HPDE6-E6E7 (cell line): ENCODE measurements at regions not wholly inside any gene's neighbourhood (a gene's known extent, or its start where the extent isn't known, plus 50 kb on each side); places are given as distances from the start of the nearest gene placed in this dataset.
"Not testable (repeated sequence)": the region's sequence is repeated elsewhere in the genome, so short reads cannot be mapped to it uniquely, and the experiment has no call there.

Experiments
- DNase-seq: peaks from one replicate; pipeline ENCODE4 v3.0.0; 2011; ENCODE audit warnings: missing footprints; ENCODE audit errors: extremely low spot score

DNA sequence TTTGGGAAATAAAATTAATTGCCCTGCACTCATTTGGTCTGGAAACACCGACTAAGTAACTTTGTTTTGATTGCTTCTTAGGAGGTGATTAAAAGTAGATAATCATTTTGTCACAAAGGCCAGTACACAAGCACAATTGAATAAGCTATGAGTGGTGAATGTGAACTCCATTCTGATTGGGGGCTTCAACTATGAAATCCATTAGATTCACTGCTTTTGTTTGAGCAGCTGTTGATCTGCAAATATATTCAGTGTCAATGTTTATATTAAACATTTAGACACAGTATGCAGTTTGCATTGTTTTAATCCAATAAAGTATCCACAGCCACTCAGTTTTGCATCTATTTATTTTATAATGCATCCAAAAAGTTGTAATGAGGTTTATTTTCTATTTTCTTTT, 817.5 kb downstream of the CDH11 start:
- DNase-seq: no peak

DNA sequence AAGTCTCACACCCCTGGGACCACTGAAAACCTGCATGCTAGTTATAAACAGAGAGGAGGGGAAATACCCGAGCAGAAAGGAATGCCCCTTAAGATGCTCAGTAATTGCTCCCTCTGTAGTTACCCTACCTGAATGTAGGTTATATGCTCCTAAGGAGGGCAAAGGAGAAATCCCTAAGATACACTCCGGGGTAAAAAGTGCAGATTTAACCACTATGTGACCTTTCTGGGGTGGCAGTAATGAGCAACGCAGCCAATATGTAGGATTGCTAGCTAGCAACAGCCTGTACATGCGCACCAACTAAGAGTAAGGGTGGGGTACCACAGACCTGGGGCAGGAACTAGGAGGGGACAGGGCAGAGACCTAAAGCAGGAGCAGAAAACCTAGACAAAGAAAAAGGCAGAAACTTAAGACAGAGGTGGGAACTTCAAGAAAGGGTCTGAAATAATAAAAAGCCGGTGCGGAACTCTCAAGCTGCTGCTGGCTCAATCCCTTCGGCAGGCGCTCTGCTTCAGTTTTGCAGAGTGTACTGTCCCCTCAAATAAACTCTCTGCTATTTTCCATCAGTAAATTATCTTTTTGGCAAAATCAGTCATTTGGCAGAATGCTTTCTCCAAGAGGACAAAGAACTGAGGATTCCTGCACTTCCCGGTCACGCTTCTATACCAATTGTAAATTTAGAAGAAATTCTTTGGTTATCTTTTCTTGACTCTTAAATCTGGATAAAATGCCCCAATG, 823.8 kb downstream of the CDH11 start:
- DNase-seq: no peak

GRCh38 chr16:64295466-64295865, 826.4 kb downstream of the CDH11 start:
- DNase-seq: no peak

DNA sequence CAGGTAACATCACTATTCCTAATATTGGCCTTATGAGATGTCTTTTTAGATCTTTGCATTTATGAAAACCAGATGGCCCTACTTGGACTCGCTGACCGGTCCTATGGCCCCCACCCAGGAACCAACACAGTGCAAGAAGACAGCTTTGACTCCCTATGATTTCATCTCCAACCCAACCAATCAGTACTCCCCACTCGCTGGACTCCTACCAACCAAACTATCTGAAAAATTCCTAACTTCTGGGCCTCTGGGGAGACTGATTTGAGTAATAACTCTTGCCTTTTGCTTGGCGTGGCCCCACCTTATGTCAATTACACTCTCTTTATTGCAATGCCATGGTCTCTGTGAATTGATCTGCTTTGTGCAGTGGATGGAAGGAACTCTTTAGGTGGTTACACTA, 828.9 kb downstream of the CDH11 start:
- DNase-seq: no peak

DNA sequence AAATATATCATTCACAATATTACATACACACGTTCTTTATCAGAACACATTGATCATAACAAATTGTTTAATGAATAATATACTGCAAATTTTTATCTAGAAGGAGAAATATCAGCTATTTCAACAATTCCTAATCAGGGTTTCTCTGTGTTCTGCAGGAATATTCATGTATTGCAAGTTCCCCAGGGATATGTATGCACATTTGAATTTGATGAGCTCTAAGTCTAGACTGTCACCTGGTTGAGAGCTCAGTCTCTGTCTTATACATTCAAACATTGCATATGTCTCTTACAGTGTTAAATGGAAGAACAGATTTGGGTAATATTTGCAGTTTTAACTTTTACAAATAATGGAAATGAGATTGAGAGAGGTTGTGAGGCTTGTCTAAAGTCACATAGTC, 829.7 kb downstream of the CDH11 start:
- no peak for DNase-seq

- DNase-seq: no peak
Observed at GRCh38 chr16:64290461-64290860, 831.4 kb downstream of the CDH11 start.

DNA sequence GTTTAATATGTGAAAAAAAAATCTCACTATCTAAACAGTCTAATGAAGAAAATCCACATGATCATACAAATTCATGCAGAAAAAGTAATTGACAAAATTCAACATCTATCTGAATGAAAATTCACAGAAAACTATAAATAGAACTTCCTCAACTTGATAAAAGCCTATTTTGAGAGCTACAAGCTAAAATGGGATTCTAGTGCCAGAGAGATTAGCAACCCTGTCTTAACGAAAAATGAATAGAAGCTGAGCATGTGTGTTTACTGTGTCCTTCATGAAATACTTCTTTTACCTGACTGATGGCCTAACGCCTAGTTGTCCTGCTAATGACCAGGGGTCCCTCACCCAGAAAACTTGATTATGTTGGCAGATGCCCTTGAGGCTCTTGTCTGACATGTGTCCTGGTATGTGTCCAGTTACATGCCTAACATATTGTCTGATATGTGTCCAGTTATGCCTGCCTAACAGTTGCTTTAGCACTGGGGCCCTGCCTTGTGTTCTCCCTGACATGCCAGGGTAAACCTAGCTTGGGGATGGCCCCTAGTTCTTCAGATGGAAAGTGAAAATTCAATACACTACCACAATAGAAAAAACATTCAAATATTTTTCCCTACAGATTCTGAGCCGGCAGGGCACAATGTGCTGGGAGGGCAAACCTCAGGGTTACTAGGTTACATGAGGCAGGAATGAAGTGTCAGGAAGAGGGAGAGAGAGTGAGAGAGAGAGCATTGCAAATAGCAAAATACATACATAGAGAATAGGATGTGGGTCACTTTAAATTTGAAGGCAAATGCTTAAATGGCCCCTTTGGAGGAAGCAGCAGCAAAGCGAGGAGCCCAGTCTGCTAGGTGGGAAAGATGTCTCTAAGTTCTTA, 834.0 kb downstream of the CDH11 start:
- DNase-seq: no peak

DNA sequence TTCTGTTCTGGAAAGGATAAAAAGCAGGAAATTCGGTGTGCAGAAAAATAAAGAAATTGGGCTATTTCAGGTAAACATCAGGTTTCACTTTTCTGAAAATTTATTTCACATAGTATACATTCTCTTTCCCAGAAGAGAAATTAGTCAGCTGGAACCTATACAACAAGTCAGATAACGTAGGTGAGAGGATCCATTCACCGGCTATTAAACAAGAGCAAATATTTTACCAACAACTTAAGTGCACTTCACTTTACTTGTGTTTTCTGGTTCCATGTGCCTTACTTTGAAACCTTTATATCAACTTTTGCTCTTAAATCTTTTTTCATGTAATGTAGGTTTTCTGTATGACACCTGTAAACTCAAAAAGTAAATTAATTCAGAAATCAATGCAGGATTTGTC, 839.7 kb downstream of the CDH11 start:
- no peak for DNase-seq

DNA sequence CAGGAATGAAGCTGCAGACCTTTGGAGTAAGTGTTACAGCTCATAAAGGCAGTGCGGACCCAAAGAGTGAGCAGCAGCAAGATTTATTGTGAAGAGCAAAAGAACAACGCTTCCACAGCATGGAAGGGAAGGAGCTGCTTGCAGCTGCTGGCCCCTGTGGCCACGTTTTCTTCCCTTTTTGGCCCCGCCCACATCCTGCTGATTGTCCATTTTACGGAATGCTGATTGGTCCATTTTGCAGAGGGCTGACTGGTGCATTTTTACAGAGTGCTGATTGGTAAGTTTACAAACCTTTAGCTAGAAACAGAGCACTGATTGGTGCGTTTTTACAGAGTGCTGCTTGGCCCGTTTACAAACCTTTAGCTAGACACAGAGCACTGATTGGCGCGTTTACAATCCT, 841.5 kb downstream of the CDH11 start:
- DNase-seq: no peak

- DNase-seq: no peak
Observed at GRCh38 chr16:64278196-64278595, 843.7 kb downstream of the CDH11 start.

- DNase-seq: no peak
Observed at GRCh38 chr16:64276646-64277045, 845.2 kb downstream of the CDH11 start.

- no peak for DNase-seq
Observed at GRCh38 chr16:64272028-64272427, 849.8 kb downstream of the CDH11 start.

GRCh38 chr16:64269756-64270155, 852.1 kb downstream of the CDH11 start:
- DNase-seq: no peak

DNA sequence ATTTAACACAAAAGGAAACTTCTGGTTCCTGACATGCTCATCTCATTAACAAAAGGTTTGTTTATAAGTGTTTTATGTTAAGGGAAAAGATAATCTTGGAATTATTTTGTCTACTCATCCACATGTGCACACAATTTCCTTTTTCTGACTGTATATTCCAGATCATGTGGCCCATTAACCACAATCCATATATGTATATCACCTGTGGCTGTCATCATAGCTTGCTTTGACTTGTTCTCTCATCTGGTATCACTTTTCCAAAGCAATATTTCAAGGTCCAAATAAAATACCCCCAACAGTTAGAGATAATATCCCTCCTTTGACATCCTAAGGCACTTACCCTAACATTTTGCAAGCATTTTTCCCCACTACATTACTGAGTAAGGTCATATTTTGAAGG, 856.1 kb downstream of the CDH11 start:
- no peak for DNase-seq

GRCh38 chr16:64260631-64261401, 861.0 kb downstream of the CDH11 start:
- DNase-seq: not testable (repeated sequence)

GRCh38 chr16:64254443-64255367, 867.2 kb downstream of the CDH11 start:
- DNase-seq: no peak

- DNase-seq: no peak
Observed at GRCh38 chr16:64253525-64253924, 868.3 kb downstream of the CDH11 start.

GRCh38 chr16:64253096-64253495, 868.8 kb downstream of the CDH11 start:
- DNase-seq: no peak

GRCh38 chr16:64251742-64252141, 870.1 kb downstream of the CDH11 start:
- no peak for DNase-seq

GRCh38 chr16:64250866-64251265, 871.0 kb downstream of the CDH11 start:
- DNase-seq: no peak

DNA sequence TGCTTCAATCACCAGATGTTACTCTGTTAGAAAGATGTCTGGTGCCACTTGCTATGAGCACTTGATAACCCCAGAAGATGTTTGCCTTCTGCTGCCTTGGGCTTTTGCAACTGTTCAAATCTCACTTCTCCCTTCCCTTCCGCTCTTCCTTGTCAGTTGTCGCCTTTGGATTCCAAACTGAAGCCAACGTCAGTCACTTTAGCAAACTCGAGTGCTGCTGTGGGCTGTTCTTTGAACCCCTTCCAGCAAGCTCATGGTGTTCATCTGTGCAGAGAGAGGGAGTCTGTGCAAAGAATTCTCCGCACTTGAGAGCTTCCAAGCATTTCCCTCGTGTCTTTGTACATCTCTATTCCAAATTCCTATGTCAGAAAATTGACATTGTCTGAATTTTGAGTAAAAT, 879.4 kb downstream of the CDH11 start:
- DNase-seq: no peak
